PFSK-1 (cell line): ENCODE measurements at regions not wholly inside any gene's neighbourhood (a gene's known extent, or its start where the extent isn't known, plus 50 kb on each side); places are given as distances from the start of the nearest gene placed in this dataset.

Source experiments
- FOXP2 ChIP-seq: optimal IDR thresholded peaks from 2 replicates; pipeline ENCODE3; 2011; ENCODE audit warnings: borderline replicate concordance, control low read depth, inconsistent platforms; ENCODE audit not compliant: insufficient read depth; ENCODE audit errors: extremely low read length, extremely low read depth
- POLR2AphosphoS5 ChIP-seq: IDR thresholded peaks from 2 replicates; pipeline ENCODE4 v1.6.1; 2012; ENCODE audit warnings: low read depth, mild to moderate bottlenecking, control low read depth, low read length, moderate library complexity
- SIN3A ChIP-seq: IDR thresholded peaks from 2 replicates; pipeline ENCODE4 v1.6.1; 2012; ENCODE audit warnings: mild to moderate bottlenecking, low read length, moderate library complexity, borderline replicate concordance; ENCODE audit not compliant: insufficient read depth
- TAF1 ChIP-seq: IDR thresholded peaks from 2 replicates; pipeline ENCODE4 v1.6.1; 2012; ENCODE audit warnings: low read length, control low read depth, borderline replicate concordance; ENCODE audit not compliant: insufficient read depth
- TF ChIP-seq, protein P1 (sequence below), 2 experiments: IDR thresholded peaks; 2 replicates each; pipeline versions ENCODE4 v1.6.1 to v1.8.0; 2011 to 2012; ENCODE audit warnings: low read depth in 2 of 2, low read length in 2 of 2, control low read depth in 1 of 2, inconsistent platforms in 1 of 2, mild to moderate bottlenecking in 1 of 2, moderate library complexity in 1 of 2; ENCODE audit not compliant: insufficient read depth in 1 of 2

- TF ChIP-seq TAF1 (no peak), SIN3A (no peak), POLR2AphosphoS5 (no peak), FOXP2 (no peak)
- TF ChIP-seq, protein P1, sequence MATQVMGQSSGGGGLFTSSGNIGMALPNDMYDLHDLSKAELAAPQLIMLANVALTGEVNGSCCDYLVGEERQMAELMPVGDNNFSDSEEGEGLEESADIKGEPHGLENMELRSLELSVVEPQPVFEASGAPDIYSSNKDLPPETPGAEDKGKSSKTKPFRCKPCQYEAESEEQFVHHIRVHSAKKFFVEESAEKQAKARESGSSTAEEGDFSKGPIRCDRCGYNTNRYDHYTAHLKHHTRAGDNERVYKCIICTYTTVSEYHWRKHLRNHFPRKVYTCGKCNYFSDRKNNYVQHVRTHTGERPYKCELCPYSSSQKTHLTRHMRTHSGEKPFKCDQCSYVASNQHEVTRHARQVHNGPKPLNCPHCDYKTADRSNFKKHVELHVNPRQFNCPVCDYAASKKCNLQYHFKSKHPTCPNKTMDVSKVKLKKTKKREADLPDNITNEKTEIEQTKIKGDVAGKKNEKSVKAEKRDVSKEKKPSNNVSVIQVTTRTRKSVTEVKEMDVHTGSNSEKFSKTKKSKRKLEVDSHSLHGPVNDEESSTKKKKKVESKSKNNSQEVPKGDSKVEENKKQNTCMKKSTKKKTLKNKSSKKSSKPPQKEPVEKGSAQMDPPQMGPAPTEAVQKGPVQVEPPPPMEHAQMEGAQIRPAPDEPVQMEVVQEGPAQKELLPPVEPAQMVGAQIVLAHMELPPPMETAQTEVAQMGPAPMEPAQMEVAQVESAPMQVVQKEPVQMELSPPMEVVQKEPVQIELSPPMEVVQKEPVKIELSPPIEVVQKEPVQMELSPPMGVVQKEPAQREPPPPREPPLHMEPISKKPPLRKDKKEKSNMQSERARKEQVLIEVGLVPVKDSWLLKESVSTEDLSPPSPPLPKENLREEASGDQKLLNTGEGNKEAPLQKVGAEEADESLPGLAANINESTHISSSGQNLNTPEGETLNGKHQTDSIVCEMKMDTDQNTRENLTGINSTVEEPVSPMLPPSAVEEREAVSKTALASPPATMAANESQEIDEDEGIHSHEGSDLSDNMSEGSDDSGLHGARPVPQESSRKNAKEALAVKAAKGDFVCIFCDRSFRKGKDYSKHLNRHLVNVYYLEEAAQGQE (IDR thresholded peaks at IDR 0.05; ENCODE audit: insufficient read depth in 1 of 2, low read depth in 2 of 2, low read length in 2 of 2) = no peak
These were observed 792.6 kb upstream of the RAG2 start for GRCh38 chr11:37390576-37391083.
